LNCAP (cell line): ENCODE measurements at regions not wholly inside any gene's neighbourhood (a gene's known extent, or its start where the extent isn't known, plus 50 kb on each side); places are given as distances from the start of the nearest gene placed in this dataset.

Source experiments
- TF ChIP-seq, protein P1 (sequence below): fragments of 450-650 bp; IDR thresholded peaks from 2 replicates; pipeline ENCODE4 v1.5.1; 2017; ENCODE audit warnings: mild to moderate bottlenecking

DNA sequence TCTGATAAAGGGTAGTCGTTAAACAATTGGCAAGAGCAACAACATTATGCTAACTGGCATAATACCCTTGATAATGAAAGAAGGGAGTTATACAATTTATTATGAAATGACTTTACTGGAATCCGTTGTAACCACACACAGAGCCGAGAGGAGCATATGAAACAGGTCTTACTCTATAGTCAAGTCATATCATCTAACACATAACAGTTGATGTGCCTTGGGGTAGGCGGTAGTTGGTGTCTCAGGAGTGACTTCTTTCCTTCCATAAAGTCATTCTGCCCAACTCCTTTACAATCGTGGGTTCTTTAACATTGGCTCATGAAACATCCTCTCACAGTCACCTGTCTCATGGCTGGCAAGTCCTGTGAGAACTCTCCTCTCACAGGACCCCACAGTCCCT lies 225.2 kb downstream of the LTN1 start:
- TF ChIP-seq, protein P1, sequence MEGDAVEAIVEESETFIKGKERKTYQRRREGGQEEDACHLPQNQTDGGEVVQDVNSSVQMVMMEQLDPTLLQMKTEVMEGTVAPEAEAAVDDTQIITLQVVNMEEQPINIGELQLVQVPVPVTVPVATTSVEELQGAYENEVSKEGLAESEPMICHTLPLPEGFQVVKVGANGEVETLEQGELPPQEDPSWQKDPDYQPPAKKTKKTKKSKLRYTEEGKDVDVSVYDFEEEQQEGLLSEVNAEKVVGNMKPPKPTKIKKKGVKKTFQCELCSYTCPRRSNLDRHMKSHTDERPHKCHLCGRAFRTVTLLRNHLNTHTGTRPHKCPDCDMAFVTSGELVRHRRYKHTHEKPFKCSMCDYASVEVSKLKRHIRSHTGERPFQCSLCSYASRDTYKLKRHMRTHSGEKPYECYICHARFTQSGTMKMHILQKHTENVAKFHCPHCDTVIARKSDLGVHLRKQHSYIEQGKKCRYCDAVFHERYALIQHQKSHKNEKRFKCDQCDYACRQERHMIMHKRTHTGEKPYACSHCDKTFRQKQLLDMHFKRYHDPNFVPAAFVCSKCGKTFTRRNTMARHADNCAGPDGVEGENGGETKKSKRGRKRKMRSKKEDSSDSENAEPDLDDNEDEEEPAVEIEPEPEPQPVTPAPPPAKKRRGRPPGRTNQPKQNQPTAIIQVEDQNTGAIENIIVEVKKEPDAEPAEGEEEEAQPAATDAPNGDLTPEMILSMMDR = no peak

DNA sequence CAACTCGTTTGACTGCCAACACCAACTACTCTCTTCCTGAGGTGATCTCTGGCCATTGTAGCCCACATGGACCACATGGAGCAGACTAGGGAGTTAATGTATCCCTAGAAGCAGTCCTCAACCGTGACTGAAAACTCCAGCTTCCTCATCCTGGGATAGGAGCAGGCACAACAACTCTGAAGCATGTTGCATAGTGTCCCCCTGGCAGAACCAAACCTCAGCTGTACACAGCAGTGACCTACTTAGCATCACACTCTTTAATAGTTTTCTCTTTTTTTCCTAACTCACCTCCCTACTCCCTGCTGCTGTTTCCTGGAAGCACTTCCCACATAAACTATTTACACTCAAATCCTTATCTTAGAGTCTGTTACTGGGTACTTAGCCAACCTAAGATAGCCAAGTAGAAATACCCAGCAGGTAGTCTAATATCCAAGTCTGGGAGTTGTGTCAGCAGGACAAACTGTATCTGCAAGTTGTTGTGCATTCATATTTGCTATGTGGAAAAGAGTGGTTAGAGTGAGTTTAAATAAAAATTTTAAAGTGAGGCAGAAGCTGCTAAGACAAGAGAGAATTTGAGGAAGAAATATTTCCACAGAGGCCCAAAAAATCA lies 228.8 kb downstream of the LTN1 start:
- TF ChIP-seq, protein P1 = no peak

DNA sequence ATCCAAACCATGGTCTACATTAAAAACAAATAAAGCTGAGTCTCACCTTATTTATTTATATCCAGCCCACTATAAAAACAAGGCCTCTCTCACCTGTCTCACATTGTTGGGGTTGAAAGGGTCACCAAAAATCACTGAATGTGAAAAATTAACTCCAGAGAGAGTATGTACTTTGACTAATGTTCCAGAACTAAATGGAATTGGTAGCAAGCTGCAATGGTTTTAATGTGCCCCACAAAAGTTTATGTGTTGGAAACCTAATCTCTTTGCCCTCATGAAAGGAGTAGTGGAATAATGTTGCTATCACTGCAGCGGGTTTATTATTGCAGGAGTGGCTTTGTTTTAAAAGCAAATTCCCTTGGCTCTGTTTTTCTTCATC lies 230.3 kb downstream of the LTN1 start:
- TF ChIP-seq, protein P1 = no peak

DNA sequence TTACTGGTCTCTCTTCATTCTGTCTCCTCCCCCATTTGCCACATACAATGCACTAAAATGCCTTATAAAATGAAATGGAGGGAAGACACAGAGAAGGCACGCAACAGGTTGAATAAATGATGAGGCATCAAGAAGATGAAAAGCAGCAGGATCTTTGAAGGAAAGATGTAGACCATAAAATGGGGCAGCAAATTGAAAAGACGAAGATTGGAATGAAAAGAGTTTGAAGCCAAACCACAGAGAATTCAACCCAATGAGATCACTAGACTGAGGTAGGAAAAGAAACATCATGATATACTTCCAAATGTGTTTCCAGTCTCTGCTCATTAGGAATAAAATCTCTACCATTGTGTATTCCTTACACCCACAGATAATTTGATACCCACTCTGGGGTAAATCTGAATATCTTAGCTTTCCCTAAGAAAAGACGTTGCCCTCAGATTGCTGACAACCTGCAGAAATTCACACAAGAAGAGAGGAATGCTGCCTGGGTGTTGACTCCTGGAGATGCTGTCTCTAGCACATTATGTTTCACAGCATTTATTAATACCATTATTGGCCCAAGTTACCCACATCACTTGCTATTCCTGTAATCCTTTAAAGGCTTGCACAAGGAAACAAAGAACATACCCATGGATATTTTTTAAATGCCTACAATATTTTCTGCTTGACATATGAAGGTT lies 230.9 kb downstream of the LTN1 start:
- TF ChIP-seq, protein P1 = no peak

DNA sequence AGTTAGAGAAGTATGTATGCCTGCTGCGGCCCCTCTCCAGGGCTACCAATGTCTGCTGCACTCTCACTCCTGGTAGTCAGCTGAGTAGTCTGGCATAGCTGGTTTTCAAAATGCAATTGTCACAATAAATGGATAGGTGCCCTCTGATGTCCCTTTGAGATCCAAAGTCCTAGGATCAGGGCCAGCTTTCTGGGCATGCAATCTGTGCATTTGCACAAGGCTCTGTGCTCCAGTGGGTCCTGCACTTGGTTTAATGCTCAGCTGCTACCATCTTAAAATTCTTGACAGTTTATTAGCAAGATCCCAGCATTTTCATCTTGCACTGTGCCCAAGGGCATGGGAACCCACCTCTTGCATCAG lies 233.8 kb downstream of the LTN1 start:
- TF ChIP-seq, protein P1 = no peak

DNA sequence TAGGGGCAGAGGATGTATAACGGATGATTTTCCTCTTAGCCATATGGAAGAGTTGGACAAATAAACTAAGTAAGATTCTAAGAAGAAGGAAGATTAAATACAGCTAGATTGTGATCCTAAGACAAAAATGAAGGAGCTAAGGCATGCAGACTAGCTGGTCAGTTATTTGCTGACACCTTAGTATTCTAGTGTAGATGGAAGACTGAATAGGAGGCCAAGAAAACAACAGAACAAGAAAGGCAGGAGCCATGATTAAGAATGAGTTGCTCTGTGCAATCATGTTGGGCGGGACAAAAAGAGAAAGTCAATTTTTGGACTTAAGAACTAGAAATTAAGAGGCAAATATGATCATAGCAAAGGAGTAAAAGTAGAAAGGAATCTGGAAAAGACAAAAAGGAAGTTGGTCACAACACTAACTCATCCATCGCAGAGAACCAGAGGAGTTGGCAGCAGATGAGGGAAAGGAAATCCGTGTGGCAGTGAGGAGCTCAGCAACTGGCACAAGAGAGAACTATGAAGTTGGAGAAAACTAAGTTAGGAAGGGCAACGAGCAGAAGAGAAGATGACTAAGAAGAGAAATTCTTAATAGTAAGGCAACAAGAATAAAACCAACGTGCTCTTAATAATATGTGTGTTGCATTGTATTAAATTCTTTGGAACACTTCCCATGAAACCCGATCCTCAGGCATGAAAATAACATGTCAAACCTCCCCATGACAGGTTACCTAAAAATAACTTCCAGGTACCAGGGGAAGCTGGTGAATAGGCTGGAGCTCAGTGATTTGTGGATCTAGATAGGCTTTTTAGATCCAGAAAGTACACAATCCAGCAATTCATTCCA lies 234.4 kb downstream of the LTN1 start:
- TF ChIP-seq, protein P1 = no peak

DNA sequence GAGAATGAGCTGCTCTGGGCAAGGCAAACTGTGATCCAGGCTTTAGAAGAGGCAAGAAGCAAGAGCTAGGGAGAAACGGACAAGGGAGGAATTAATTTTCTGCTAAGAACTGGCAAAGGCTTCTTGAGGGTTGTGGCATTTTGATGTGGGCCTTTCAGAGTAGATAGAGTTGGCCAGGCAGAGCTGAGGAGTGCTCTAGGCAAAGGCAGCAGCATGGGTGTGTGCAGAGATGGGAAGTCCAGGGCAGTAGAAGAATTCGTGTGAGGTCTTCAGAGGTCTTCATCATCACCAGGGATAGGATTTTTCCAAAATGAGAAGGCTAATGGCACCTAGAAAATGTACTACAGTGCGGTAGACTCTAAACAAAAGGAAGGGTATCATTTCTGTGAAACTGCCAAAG lies 237.8 kb downstream of the LTN1 start:
- TF ChIP-seq, protein P1 = no peak
